ENCODE measurements at regions not wholly inside any gene's neighbourhood (a gene's known extent, or its start where the extent isn't known, plus 50 kb on each side); places are given as distances from the start of the nearest gene placed in this dataset.

DNA sequence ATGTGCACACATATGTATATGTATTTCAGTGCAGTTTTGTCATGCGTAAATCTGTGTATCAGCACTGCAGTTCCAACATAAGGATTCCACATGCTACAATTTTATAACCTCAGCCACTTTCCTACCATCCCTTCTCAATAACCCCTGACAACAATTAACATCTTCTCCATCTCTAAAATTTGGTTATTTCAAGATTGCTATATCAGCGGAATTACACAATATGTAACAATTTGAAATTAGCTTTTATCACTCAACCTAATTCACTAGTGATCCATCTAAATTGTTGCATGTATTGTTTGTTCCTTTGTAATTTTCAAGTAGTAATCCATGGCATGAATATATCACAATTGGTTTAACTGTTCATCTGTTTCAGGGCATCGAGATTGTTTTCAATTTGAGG is 511.3 kb downstream of the HAO1 start:
- no peak overlapping the region for H3K27ac ChIP-seq (ENCODE audit: low read depth, low read length)
- no peaks in the 10 kb centered on the region for H3K27me3 ChIP-seq (ENCODE audit: control insufficient read depth in 1 of 2, insufficient read depth in 2 of 2, low read length in 2 of 2)
- H3K36me3 ChIP-seq (ENCODE audit: control insufficient read depth in 1 of 2, insufficient read depth in 2 of 2, low read length in 2 of 2): no peaks in the 10 kb centered on the region
- no peaks in the 10 kb centered on the region for H3K4me1 ChIP-seq (ENCODE audit: control insufficient read depth in 1 of 2, insufficient read depth in 2 of 2, low read length in 2 of 2)
- H3K9me3 ChIP-seq (ENCODE audit: control insufficient read depth in 1 of 2, low read length in 2 of 2): no peaks in the 10 kb centered on the region
- no peak overlapping the region for H3K9ac ChIP-seq (ENCODE audit: low read depth in 1 of 2, low read length in 2 of 2)
- no peak overlapping the region for H3K4me3 ChIP-seq (ENCODE audit: low read depth in 1 of 2, low read length in 2 of 2)

DNA sequence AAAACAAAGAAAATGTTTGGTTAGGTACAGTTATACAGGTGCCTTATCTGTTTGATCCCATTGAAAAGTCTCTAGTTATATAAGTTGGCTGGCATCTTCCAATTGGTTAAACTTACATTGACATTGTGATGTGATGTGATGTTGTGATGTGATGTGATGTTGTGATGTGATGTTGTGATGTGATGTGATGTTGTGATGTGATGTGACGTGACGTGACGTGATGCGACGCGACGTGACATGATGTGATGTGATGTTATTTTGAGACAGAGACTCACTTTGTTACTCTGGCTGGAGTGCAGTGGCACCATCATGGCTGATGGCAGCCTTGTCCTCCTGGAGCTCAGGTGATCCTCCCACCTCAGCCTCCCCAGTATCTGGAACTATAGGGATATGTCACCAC is 507.6 kb downstream of the HAO1 start:
- H3K4me3 ChIP-seq (ENCODE audit: low read depth in 1 of 2, low read length in 2 of 2): no peak overlapping the region
- H3K4me1 ChIP-seq (ENCODE audit: control insufficient read depth in 1 of 2, insufficient read depth in 2 of 2, low read length in 2 of 2): no peaks in the 10 kb centered on the region
- H3K27me3 ChIP-seq (ENCODE audit: control insufficient read depth in 1 of 2, insufficient read depth in 2 of 2, low read length in 2 of 2): no peaks in the 10 kb centered on the region

DNA sequence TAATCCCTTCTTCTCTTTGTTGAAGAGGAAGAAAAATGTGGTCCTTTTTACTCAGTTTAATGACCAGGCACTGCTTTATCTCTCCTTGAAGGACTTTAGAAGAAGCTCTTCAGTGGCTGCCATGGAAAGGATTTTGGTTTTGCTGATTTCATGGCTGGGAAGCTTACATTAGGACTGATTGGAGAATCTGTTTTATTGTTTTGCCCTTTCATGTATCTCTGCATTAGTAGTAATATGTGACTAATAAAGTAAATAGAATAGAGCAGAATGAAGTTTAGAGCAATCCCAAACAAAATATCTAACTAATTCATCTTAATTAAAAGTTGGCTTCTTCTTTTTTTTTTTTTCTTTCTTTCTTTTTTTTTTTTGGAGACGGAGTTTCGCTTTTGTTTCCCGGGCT is 502.9 kb downstream of the HAO1 start:
- Histone ChIP-seq H3K4me1 (ENCODE audit: control insufficient read depth in 1 of 2, insufficient read depth in 2 of 2, low read length in 2 of 2) (no peaks in the 10 kb centered on the region), H3K27ac (ENCODE audit: low read depth, low read length) (no peak overlapping the region), H3K36me3 (ENCODE audit: control insufficient read depth in 1 of 2, insufficient read depth in 2 of 2, low read length in 2 of 2) (no peaks in the 10 kb centered on the region), H3K27me3 (ENCODE audit: control insufficient read depth in 1 of 2, insufficient read depth in 2 of 2, low read length in 2 of 2) (no peaks in the 10 kb centered on the region), H3K9ac (ENCODE audit: low read depth in 1 of 2, low read length in 2 of 2) (no peak overlapping the region), H3K9me3 (ENCODE audit: control insufficient read depth in 1 of 2, low read length in 2 of 2) (no peaks in the 10 kb centered on the region), H3K4me3 (ENCODE audit: low read depth in 1 of 2, low read length in 2 of 2) (no peak overlapping the region)

More for the DNA sequence above, 507.6 kb downstream of the HAO1 start:
- H3K9ac ChIP-seq (ENCODE audit: low read depth in 1 of 2, low read length in 2 of 2): no peak overlapping the region
- H3K36me3 ChIP-seq (ENCODE audit: control insufficient read depth in 1 of 2, insufficient read depth in 2 of 2, low read length in 2 of 2): no peaks in the 10 kb centered on the region
- H3K27ac ChIP-seq (ENCODE audit: low read depth, low read length): no peak overlapping the region
- H3K9me3 ChIP-seq (ENCODE audit: control insufficient read depth in 1 of 2, low read length in 2 of 2): no peaks in the 10 kb centered on the region

DNA sequence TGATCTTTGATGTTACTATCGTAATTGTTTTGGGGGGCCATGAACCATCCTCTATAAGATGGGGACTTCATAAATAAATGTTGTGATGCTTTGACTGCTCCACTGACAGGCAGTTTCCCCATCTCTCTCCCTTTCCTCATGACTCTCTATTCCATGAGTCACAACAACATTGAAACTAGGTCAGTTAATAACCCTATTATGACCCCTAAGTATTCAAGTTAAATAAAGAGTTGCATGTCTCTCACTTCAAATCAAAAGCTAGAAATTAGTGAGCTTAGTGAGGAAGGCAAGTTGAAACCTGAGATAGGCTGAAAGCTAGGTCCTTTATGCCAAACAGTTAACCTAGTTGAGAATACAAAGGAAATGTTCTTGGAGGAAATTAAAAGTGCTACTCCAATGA is 491.0 kb downstream of the HAO1 start:
- Histone ChIP-seq H3K9me3 (ENCODE audit: control insufficient read depth in 1 of 2, low read length in 2 of 2) (peaks cover 0 to 5% of the 10 kb centered on the region in 2 donors), H3K27ac (ENCODE audit: low read depth, low read length) (no peak overlapping the region)

GRCh38 chr20:7452890-7453289 is 487.4 kb downstream of the HAO1 start:
- Histone ChIP-seq H3K27me3 (ENCODE audit: control insufficient read depth in 1 of 2, insufficient read depth in 2 of 2, low read length in 2 of 2) (no peaks in the 10 kb centered on the region), H3K36me3 (ENCODE audit: control insufficient read depth in 1 of 2, insufficient read depth in 2 of 2, low read length in 2 of 2) (no peaks in the 10 kb centered on the region), H3K9me3 (ENCODE audit: control insufficient read depth in 1 of 2, low read length in 2 of 2) (no peaks in the 10 kb centered on the region), H3K27ac (ENCODE audit: low read depth, low read length) (no peak overlapping the region), H3K4me1 (ENCODE audit: control insufficient read depth in 1 of 2, insufficient read depth in 2 of 2, low read length in 2 of 2) (no peaks in the 10 kb centered on the region), H3K4me3 (ENCODE audit: low read depth in 1 of 2, low read length in 2 of 2) (no peak overlapping the region), H3K9ac (ENCODE audit: low read depth in 1 of 2, low read length in 2 of 2) (no peak overlapping the region)

More for the DNA sequence above, 491.0 kb downstream of the HAO1 start:
- Histone ChIP-seq H3K4me3 (ENCODE audit: low read depth in 1 of 2, low read length in 2 of 2) (no peak overlapping the region), H3K27me3 (ENCODE audit: control insufficient read depth in 1 of 2, insufficient read depth in 2 of 2, low read length in 2 of 2) (no peaks in the 10 kb centered on the region), H3K9ac (ENCODE audit: low read depth in 1 of 2, low read length in 2 of 2) (no peak overlapping the region), H3K36me3 (ENCODE audit: control insufficient read depth in 1 of 2, insufficient read depth in 2 of 2, low read length in 2 of 2) (no peaks in the 10 kb centered on the region), H3K4me1 (ENCODE audit: control insufficient read depth in 1 of 2, insufficient read depth in 2 of 2, low read length in 2 of 2) (no peaks in the 10 kb centered on the region)

- Histone ChIP-seq H3K9me3 (ENCODE audit: control insufficient read depth in 1 of 2, low read length in 2 of 2) (no peaks in the 10 kb centered on the region), H3K4me3 (ENCODE audit: low read depth in 1 of 2, low read length in 2 of 2) (no peak overlapping the region), H3K36me3 (ENCODE audit: control insufficient read depth in 1 of 2, insufficient read depth in 2 of 2, low read length in 2 of 2) (no peaks in the 10 kb centered on the region), H3K27ac (ENCODE audit: low read depth, low read length) (no peak overlapping the region), H3K27me3 (ENCODE audit: control insufficient read depth in 1 of 2, insufficient read depth in 2 of 2, low read length in 2 of 2) (no peaks in the 10 kb centered on the region), H3K9ac (ENCODE audit: low read depth in 1 of 2, low read length in 2 of 2) (no peak overlapping the region), H3K4me1 (ENCODE audit: control insufficient read depth in 1 of 2, insufficient read depth in 2 of 2, low read length in 2 of 2) (no peaks in the 10 kb centered on the region)
Measured at GRCh38 chr20:7454047-7454446, 486.2 kb downstream of the HAO1 start.

DNA sequence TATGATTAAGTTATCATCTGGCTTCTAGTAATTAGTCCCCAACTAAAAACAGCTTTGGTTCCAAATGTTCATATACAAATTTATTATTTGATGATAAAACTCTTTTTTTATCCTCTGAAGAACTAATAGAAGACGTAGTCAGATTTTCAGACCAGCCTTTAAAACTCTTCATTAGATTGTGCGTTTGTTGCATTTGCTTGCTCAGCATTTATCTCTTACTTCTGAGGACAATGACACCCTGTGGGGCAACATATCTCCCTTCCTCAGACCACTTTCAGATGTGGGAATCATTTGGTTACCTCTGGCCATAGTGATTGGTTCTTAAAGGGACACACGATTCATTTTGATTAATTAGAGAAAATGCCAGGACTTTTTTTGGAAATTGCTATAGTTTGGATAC is 481.8 kb downstream of the HAO1 start:
- no peak overlapping the region for H3K27ac ChIP-seq (ENCODE audit: low read depth, low read length)
- H3K9me3 ChIP-seq (ENCODE audit: control insufficient read depth in 1 of 2, low read length in 2 of 2): no peaks in the 10 kb centered on the region
- H3K4me1 ChIP-seq (ENCODE audit: control insufficient read depth in 1 of 2, insufficient read depth in 2 of 2, low read length in 2 of 2): no peaks in the 10 kb centered on the region
- no peak overlapping the region for H3K4me3 ChIP-seq (ENCODE audit: low read depth in 1 of 2, low read length in 2 of 2)
- H3K27me3 ChIP-seq (ENCODE audit: control insufficient read depth in 1 of 2, insufficient read depth in 2 of 2, low read length in 2 of 2): no peaks in the 10 kb centered on the region
- H3K36me3 ChIP-seq (ENCODE audit: control insufficient read depth in 1 of 2, insufficient read depth in 2 of 2, low read length in 2 of 2): no peaks in the 10 kb centered on the region
- H3K9ac ChIP-seq (ENCODE audit: low read depth in 1 of 2, low read length in 2 of 2): no peak overlapping the region

DNA sequence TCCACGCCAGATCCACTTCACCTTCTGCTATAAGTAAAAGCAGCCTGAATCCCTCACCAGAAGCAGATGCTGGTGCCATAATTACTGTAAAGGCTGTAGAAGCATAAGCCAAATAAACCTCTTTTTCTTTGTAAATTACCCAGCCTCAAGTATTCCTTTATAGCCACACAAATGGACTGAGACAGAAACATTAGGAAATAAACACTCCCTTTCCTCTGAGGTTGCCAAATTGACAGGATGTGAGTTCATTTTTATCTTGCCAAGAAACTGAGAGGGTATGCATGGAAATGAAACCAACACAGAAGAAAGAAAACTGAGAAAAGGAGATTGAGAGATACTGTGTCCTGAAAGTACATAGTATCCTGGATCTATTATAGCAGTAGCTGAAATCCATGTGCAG is 481.2 kb downstream of the HAO1 start:
- no peak overlapping the region for H3K27ac ChIP-seq (ENCODE audit: low read depth, low read length)
- H3K27me3 ChIP-seq (ENCODE audit: control insufficient read depth in 1 of 2, insufficient read depth in 2 of 2, low read length in 2 of 2): no peaks in the 10 kb centered on the region
- H3K36me3 ChIP-seq (ENCODE audit: control insufficient read depth in 1 of 2, insufficient read depth in 2 of 2, low read length in 2 of 2): no peaks in the 10 kb centered on the region
- H3K9me3 ChIP-seq (ENCODE audit: control insufficient read depth in 1 of 2, low read length in 2 of 2): no peaks in the 10 kb centered on the region
- H3K9ac ChIP-seq (ENCODE audit: low read depth in 1 of 2, low read length in 2 of 2): no peak overlapping the region
- no peak overlapping the region for H3K4me3 ChIP-seq (ENCODE audit: low read depth in 1 of 2, low read length in 2 of 2)
- no peaks in the 10 kb centered on the region for H3K4me1 ChIP-seq (ENCODE audit: control insufficient read depth in 1 of 2, insufficient read depth in 2 of 2, low read length in 2 of 2)

DNA sequence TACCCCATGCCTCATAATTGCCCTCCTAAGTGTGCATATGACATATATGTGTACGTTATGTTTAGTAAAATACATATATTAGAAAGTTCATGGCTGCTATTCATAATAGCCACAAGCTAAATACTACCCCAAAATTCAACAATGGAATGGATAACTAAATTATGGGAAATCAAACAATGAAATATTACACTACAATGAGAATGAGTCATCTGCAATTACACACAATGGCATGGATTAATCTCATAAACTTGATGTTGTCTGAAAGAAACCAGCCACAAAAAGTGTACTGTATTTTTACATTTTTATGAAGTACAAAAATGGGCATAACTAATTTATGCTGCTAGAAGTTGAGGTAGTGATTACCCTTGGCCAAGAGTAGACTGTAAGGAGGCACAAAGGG is 477.0 kb downstream of the HAO1 start:
- H3K4me3 ChIP-seq (ENCODE audit: low read depth in 1 of 2, low read length in 2 of 2): no peak overlapping the region
- no peaks in the 10 kb centered on the region for H3K27me3 ChIP-seq (ENCODE audit: control insufficient read depth in 1 of 2, insufficient read depth in 2 of 2, low read length in 2 of 2)
- H3K27ac ChIP-seq (ENCODE audit: low read depth, low read length): no peak overlapping the region
- no peaks in the 10 kb centered on the region for H3K4me1 ChIP-seq (ENCODE audit: control insufficient read depth in 1 of 2, insufficient read depth in 2 of 2, low read length in 2 of 2)
- H3K9ac ChIP-seq (ENCODE audit: low read depth in 1 of 2, low read length in 2 of 2): no peak overlapping the region
- no peaks in the 10 kb centered on the region for H3K36me3 ChIP-seq (ENCODE audit: control insufficient read depth in 1 of 2, insufficient read depth in 2 of 2, low read length in 2 of 2)
- H3K9me3 ChIP-seq (ENCODE audit: control insufficient read depth in 1 of 2, low read length in 2 of 2): no peaks in the 10 kb centered on the region

DNA sequence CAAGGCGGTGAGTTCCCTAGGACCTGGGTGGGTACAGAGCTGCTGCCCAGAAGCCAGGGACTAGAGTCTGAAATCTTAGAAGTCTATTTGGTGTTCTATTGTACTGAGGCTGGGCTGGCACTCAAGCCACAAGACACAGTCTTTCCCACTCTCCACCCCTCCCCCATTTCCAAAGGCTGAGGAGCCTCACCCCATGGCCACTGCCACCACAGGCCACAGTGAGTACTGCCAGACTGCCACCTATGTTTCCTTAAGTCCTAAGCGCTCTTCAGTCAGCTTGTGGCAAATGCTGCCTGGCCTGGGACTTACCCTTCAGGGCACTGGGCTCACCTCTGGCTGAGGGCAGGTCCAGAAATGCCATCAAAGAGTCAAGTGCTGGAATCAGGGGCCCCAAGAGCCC is 469.3 kb downstream of the HAO1 start:
- Histone ChIP-seq H3K9ac (ENCODE audit: low read depth in 1 of 2, low read length in 2 of 2) (no peak overlapping the region), H3K4me1 (ENCODE audit: control insufficient read depth in 1 of 2, insufficient read depth in 2 of 2, low read length in 2 of 2) (no peaks in the 10 kb centered on the region), H3K9me3 (ENCODE audit: control insufficient read depth in 1 of 2, low read length in 2 of 2) (peaks cover 0 to 6% of the 10 kb centered on the region in 2 donors), H3K4me3 (ENCODE audit: low read depth in 1 of 2, low read length in 2 of 2) (no peak overlapping the region), H3K36me3 (ENCODE audit: control insufficient read depth in 1 of 2, insufficient read depth in 2 of 2, low read length in 2 of 2) (no peaks in the 10 kb centered on the region), H3K27me3 (ENCODE audit: control insufficient read depth in 1 of 2, insufficient read depth in 2 of 2, low read length in 2 of 2) (no peaks in the 10 kb centered on the region), H3K27ac (ENCODE audit: low read depth, low read length) (no peak overlapping the region)

DNA sequence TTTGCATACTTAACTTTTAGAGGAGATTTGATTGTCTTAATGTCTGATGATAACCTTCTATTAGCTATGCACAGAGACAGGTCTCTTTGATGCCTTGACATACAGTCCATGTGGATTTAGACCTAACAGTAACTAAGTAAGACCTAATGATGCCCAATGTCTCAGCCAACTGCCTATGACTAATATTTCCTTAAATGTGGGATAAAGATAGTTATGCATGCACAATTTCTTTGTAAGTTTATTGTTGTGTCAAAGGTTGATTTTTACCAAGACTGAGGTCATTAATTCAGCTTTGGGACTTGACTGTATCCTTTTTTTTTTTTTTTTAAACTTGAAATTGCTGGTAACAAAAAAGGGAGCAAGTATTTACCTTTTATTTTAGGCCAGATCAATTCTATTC is 450.0 kb downstream of the HAO1 start:
- Histone ChIP-seq H3K36me3 (ENCODE audit: control insufficient read depth in 1 of 2, insufficient read depth in 2 of 2, low read length in 2 of 2) (no peaks in the 10 kb centered on the region), H3K27me3 (ENCODE audit: control insufficient read depth in 1 of 2, insufficient read depth in 2 of 2, low read length in 2 of 2) (no peaks in the 10 kb centered on the region), H3K4me3 (ENCODE audit: low read depth in 1 of 2, low read length in 2 of 2) (no peak overlapping the region), H3K4me1 (ENCODE audit: control insufficient read depth in 1 of 2, insufficient read depth in 2 of 2, low read length in 2 of 2) (no peaks in the 10 kb centered on the region), H3K9ac (ENCODE audit: low read depth in 1 of 2, low read length in 2 of 2) (no peak overlapping the region), H3K9me3 (ENCODE audit: control insufficient read depth in 1 of 2, low read length in 2 of 2) (no peaks in the 10 kb centered on the region), H3K27ac (ENCODE audit: low read depth, low read length) (no peak overlapping the region)

Data from duodenal mucosa (tissue), 2 donors.